ENCODE measurements at regions not wholly inside any gene's neighbourhood (a gene's known extent, or its start where the extent isn't known, plus 50 kb on each side); places are given as distances from the start of the nearest gene placed in this dataset.

GRCh38 chr16:80417706-80418271, 123.0 kb upstream of the DYNLRB2 start:
- Histone ChIP-seq H3K4me2 (ENCODE audit: low read length) (no peak overlapping the region), H3K27me3 (ENCODE audit: low read length) (no peaks in the 10 kb centered on the region), H3K36me3 (ENCODE audit: low read depth, low read length) (no peaks in the 10 kb centered on the region), H3K27ac (ENCODE audit: low read length) (no peak overlapping the region), H4K20me1 (ENCODE audit: low read length) (no peaks in the 10 kb centered on the region), H3K9me2 (replicated peaks; ENCODE audit: low read length) (no peaks in the 10 kb centered on the region), H3K4me3 (ENCODE audit: low read length) (no peak overlapping the region), H3K4me1 (ENCODE audit: insufficient read depth, low read length) (no peaks in the 10 kb centered on the region), H3K9ac (ENCODE audit: low read length) (no peak overlapping the region), H2AFZ (ENCODE audit: low read length) (no peak overlapping the region), H3K9me3 (ENCODE audit: low read length) (no peaks in the 10 kb centered on the region), H3F3A (ENCODE audit: low read length, unreplicated experiment) (no peaks in the 10 kb centered on the region), H3K79me2 (ENCODE audit: low read length) (no peaks in the 10 kb centered on the region)
- intact Hi-C loops (cut with micrococcal nuclease) = no loop called here
- no peak for TF ChIP-seq EZH2phosphoT487 (IDR thresholded peaks at IDR 0.05; ENCODE audit: borderline replicate concordance, low read length)
- no peak for TF ChIP-seq EZH2 (IDR thresholded peaks at IDR 0.05; ENCODE audit: low read length, unreplicated experiment)
- ChIA-PET POLR2A (ENCODE audit: unreplicated experiment) (no interaction called here), CTCF (no interaction called here)
- BruUV-seq (replicated peaks) = no TSS peak
- no peak for DNase-seq
- no peak for ATAC-seq

DNA sequence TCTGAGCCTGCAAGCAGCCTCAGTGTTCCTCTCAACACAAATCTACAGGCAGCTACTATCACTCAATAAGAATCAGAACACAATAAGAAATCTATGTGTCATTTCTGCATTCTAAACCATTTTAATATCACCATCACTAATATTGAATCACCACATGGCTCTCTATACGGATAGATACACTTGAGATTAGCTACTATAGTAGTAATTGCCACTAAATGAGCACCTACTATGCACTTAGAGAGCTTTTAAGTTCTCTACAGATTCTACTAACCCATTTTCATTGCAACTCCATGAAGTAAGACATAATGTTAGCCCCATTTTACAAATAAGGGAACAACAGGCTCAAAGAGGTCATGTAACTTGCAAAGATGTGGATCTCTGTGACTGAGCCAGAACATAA, 132.8 kb upstream of the DYNLRB2 start:
- ATAC-seq (no peak), DNase-seq (no peak)
- Histone ChIP-seq H3K4me2 (ENCODE audit: low read length) (no peak overlapping the region), H3K79me2 (ENCODE audit: low read length) (no peaks in the 10 kb centered on the region), H3K9me3 (ENCODE audit: low read length) (no peaks in the 10 kb centered on the region), H3K27me3 (ENCODE audit: low read length) (0 out of 2 replicates have a peak, but pooled peaks cover 2% of the 10 kb centered on the region), H3K9ac (ENCODE audit: low read length) (no peak overlapping the region), H3F3A (ENCODE audit: low read length, unreplicated experiment) (no peaks in the 10 kb centered on the region), H3K36me3 (ENCODE audit: low read depth, low read length) (no peaks in the 10 kb centered on the region), H3K4me1 (ENCODE audit: insufficient read depth, low read length) (no peaks in the 10 kb centered on the region), H4K20me1 (ENCODE audit: low read length) (no peaks in the 10 kb centered on the region), H3K4me3 (ENCODE audit: low read length) (no peak overlapping the region), H3K9me2 (replicated peaks; ENCODE audit: low read length) (no peaks in the 10 kb centered on the region), H3K27ac (ENCODE audit: low read length) (no peak overlapping the region), H2AFZ (ENCODE audit: low read length) (no peak overlapping the region)
- CTCF ChIA-PET = no interaction called here
- POLR2A ChIA-PET (ENCODE audit: unreplicated experiment) = no interaction called here
- BruUV-seq (replicated peaks) = no TSS peak
- intact Hi-C loops (cut with micrococcal nuclease) = no loop called here
- TF ChIP-seq EZH2 (IDR thresholded peaks at IDR 0.05; ENCODE audit: low read length, unreplicated experiment) (no peak), EZH2phosphoT487 (IDR thresholded peaks at IDR 0.05; ENCODE audit: borderline replicate concordance, low read length) (no peak)
- TF ChIP-seq, protein P1, sequence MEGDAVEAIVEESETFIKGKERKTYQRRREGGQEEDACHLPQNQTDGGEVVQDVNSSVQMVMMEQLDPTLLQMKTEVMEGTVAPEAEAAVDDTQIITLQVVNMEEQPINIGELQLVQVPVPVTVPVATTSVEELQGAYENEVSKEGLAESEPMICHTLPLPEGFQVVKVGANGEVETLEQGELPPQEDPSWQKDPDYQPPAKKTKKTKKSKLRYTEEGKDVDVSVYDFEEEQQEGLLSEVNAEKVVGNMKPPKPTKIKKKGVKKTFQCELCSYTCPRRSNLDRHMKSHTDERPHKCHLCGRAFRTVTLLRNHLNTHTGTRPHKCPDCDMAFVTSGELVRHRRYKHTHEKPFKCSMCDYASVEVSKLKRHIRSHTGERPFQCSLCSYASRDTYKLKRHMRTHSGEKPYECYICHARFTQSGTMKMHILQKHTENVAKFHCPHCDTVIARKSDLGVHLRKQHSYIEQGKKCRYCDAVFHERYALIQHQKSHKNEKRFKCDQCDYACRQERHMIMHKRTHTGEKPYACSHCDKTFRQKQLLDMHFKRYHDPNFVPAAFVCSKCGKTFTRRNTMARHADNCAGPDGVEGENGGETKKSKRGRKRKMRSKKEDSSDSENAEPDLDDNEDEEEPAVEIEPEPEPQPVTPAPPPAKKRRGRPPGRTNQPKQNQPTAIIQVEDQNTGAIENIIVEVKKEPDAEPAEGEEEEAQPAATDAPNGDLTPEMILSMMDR (conservative IDR thresholded peaks at IDR 0.05; ENCODE audit: low read depth, low read length) = no peak

- Histone ChIP-seq H3K4me2 (ENCODE audit: low read length) (no peak overlapping the region), H3K9me3 (ENCODE audit: low read length) (no peaks in the 10 kb centered on the region), H3K27ac (ENCODE audit: low read length) (no peak overlapping the region), H3K4me3 (ENCODE audit: low read length) (no peak overlapping the region), H2AFZ (ENCODE audit: low read length) (no peak overlapping the region), H3K9ac (ENCODE audit: low read length) (no peak overlapping the region), H3F3A (ENCODE audit: low read length, unreplicated experiment) (no peaks in the 10 kb centered on the region), H4K20me1 (ENCODE audit: low read length) (no peaks in the 10 kb centered on the region), H3K79me2 (ENCODE audit: low read length) (no peaks in the 10 kb centered on the region), H3K27me3 (ENCODE audit: low read length) (0 out of 2 replicates have a peak, but pooled peaks cover 6% of the 10 kb centered on the region), H3K9me2 (replicated peaks; ENCODE audit: low read length) (no peaks in the 10 kb centered on the region), H3K4me1 (ENCODE audit: insufficient read depth, low read length) (no peaks in the 10 kb centered on the region), H3K36me3 (ENCODE audit: low read depth, low read length) (no peaks in the 10 kb centered on the region)
- ChIA-PET POLR2A (ENCODE audit: unreplicated experiment) (no interaction called here), CTCF (no interaction called here)
- no peak for TF ChIP-seq EZH2 (IDR thresholded peaks at IDR 0.05; ENCODE audit: low read length, unreplicated experiment)
- no peak for ATAC-seq
- no peak for DNase-seq
- BruUV-seq (replicated peaks) = no TSS peak
- intact Hi-C loops (cut with micrococcal nuclease) = no loop called here
Measured at GRCh38 chr16:80407265-80407987, 133.4 kb upstream of the DYNLRB2 start.

Measured in PC-3 (cell line).